ENCODE measurements at regions not wholly inside any gene's neighbourhood (a gene's known extent, or its start where the extent isn't known, plus 50 kb on each side); places are given as distances from the start of the nearest gene placed in this dataset.

DNA sequence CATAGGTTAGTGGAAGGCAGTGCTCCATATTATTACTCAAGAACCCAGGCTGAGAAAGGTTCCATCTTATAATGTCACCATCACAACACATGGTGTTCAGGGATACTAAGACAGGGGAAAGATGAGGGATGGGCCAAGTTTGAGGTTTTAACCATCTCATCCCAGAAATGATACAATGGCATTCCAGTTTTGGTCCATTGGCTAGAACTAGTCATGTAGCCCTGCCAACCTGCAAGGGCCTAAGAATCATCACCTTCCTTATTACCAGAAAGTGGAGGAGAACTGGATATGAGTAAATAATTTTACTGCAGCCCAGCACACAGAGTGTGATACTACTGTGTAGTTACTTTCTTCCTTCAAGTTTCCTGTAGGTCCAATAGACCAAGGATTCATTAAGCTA, 144.5 kb upstream of the ABCA1 start:
- no peak overlapping the region for H3K27ac Mint-ChIP-seq
- no peak for DNase-seq (ENCODE audit: low spot score, unreplicated experiment)
- no peaks in the 10 kb centered on the region for H3K9me3 Mint-ChIP-seq (ENCODE audit: low read depth)
- H3K27me3 Mint-ChIP-seq: no peaks in the 10 kb centered on the region
- H3K4me1 Mint-ChIP-seq (ENCODE audit: low read depth): peaks cover 5% of the 10 kb centered on the region
- H3K36me3 Mint-ChIP-seq (ENCODE audit: insufficient read depth): peaks cover 2% of the 10 kb centered on the region
- no peak for TF ChIP-seq CTCF (IDR thresholded peaks at IDR 0.05; ENCODE audit: unreplicated experiment)
- H3K4me3 Mint-ChIP-seq (ENCODE audit: low read depth): no peak overlapping the region

- TF ChIP-seq CTCF (IDR thresholded peaks at IDR 0.05; ENCODE audit: unreplicated experiment): no peak
- H3K9me3 Mint-ChIP-seq (ENCODE audit: low read depth): no peaks in the 10 kb centered on the region
- H3K36me3 Mint-ChIP-seq (ENCODE audit: insufficient read depth): peaks cover 2% of the 10 kb centered on the region
- H3K4me1 Mint-ChIP-seq (ENCODE audit: low read depth): peaks cover 5% of the 10 kb centered on the region
- DNase-seq (ENCODE audit: low spot score, unreplicated experiment): no peak
- H3K27ac Mint-ChIP-seq: no peak overlapping the region
- no peak overlapping the region for H3K4me3 Mint-ChIP-seq (ENCODE audit: low read depth)
- no peaks in the 10 kb centered on the region for H3K27me3 Mint-ChIP-seq
These were observed 145.2 kb upstream of the ABCA1 start for GRCh38 chr9:105073147-105073546.

DNA sequence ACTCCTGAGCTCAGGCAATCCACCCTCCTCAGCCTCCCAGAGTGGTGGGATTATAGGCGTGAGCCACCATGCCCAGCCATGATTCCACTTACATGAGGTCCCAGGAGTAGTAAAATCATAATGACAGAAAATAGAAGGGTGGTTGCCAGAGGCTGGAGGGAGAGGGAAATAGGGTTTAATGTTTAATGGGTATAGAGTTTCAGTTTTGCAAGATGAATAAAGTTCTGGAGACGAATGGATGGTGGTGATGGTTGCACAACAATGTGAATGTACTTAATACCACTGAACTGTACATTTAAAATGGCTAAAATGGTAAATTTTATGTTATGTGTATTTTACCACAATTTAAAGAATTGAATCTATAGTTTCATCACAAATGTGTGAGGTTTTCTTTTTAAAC, 146.5 kb upstream of the ABCA1 start:
- Mint-ChIP-seq H3K9me3 (ENCODE audit: low read depth) (no peaks in the 10 kb centered on the region), H3K4me1 (ENCODE audit: low read depth) (peaks cover 4% of the 10 kb centered on the region), H3K27ac (no peak overlapping the region), H3K27me3 (no peaks in the 10 kb centered on the region), H3K4me3 (ENCODE audit: low read depth) (no peak overlapping the region), H3K36me3 (ENCODE audit: insufficient read depth) (peaks cover 2% of the 10 kb centered on the region)
- DNase-seq (ENCODE audit: low spot score, unreplicated experiment): no peak
- TF ChIP-seq CTCF (IDR thresholded peaks at IDR 0.05; ENCODE audit: unreplicated experiment): no peak

GRCh38 chr9:105076729-105077128, 148.8 kb upstream of the ABCA1 start:
- H3K4me1 Mint-ChIP-seq (ENCODE audit: low read depth): peaks cover 6% of the 10 kb centered on the region

GRCh38 chr9:105079457-105079856, 151.5 kb upstream of the ABCA1 start:
- Mint-ChIP-seq H3K27ac (no peak overlapping the region), H3K36me3 (ENCODE audit: insufficient read depth) (peaks cover 2% of the 10 kb centered on the region), H3K27me3 (no peaks in the 10 kb centered on the region), H3K4me3 (ENCODE audit: low read depth) (no peak overlapping the region), H3K9me3 (ENCODE audit: low read depth) (no peaks in the 10 kb centered on the region), H3K4me1 (ENCODE audit: low read depth) (peaks cover 19% of the 10 kb centered on the region)
- DNase-seq (ENCODE audit: low spot score, unreplicated experiment): no peak
- TF ChIP-seq CTCF (IDR thresholded peaks at IDR 0.05; ENCODE audit: unreplicated experiment): no peak

More at GRCh38 chr9:105076729-105077128, 148.8 kb upstream of the ABCA1 start:
- DNase-seq (ENCODE audit: low spot score, unreplicated experiment): no peak
- Mint-ChIP-seq H3K4me3 (ENCODE audit: low read depth) (no peak overlapping the region), H3K36me3 (ENCODE audit: insufficient read depth) (peaks cover 2% of the 10 kb centered on the region), H3K27me3 (no peaks in the 10 kb centered on the region), H3K27ac (no peak overlapping the region), H3K9me3 (ENCODE audit: low read depth) (no peaks in the 10 kb centered on the region)
- TF ChIP-seq CTCF (IDR thresholded peaks at IDR 0.05; ENCODE audit: unreplicated experiment): no peak
